ENCODE measurements at regions not wholly inside any gene's neighbourhood (a gene's known extent, or its start where the extent isn't known, plus 50 kb on each side); places are given as distances from the start of the nearest gene placed in this dataset.

GRCh38 chr14:87638196-87638595 lies 354.8 kb downstream of the GALC start:
- TF ChIP-seq, protein P1, sequence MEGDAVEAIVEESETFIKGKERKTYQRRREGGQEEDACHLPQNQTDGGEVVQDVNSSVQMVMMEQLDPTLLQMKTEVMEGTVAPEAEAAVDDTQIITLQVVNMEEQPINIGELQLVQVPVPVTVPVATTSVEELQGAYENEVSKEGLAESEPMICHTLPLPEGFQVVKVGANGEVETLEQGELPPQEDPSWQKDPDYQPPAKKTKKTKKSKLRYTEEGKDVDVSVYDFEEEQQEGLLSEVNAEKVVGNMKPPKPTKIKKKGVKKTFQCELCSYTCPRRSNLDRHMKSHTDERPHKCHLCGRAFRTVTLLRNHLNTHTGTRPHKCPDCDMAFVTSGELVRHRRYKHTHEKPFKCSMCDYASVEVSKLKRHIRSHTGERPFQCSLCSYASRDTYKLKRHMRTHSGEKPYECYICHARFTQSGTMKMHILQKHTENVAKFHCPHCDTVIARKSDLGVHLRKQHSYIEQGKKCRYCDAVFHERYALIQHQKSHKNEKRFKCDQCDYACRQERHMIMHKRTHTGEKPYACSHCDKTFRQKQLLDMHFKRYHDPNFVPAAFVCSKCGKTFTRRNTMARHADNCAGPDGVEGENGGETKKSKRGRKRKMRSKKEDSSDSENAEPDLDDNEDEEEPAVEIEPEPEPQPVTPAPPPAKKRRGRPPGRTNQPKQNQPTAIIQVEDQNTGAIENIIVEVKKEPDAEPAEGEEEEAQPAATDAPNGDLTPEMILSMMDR (IDR thresholded peaks at IDR 0.05): no peak
- no peak for TF ChIP-seq POLR2A (IDR thresholded peaks at IDR 0.05)

Data from right lobe of liver (tissue), 4 donors.